Kidney (tissue), 13 donors: ENCODE measurements at regions not wholly inside any gene's neighbourhood (a gene's known extent, or its start where the extent isn't known, plus 50 kb on each side); places are given as distances from the start of the nearest gene placed in this dataset.

Experiments
- DNase-seq, 5 donors: peaks; one replicate each; pipeline ENCODE4 v3.0.0-alpha.2; 2013 to 2020
- FAIRE-seq: peaks from 2 replicates; lab custom pipeline; 2012; peaks lifted over from hg19 to GRCh38; lab: Jason Lieb, UNC
- H3K27ac ChIP-seq, 2 donors: one replicate each; pipeline ENCODE4 v1.7.0; 2013; ENCODE audit warnings: low read depth in 2 of 2, low read length in 2 of 2, inconsistent platforms in 1 of 2
- H3K27me3 ChIP-seq: one replicate; pipeline ENCODE4 v1.7.1; 2013; ENCODE audit warnings: low read length, inconsistent platforms; ENCODE audit not compliant: control insufficient read depth, insufficient read depth
- H3K36me3 ChIP-seq, 3 donors: one replicate each; pipeline versions ENCODE4 v1.7.0 to v1.7.1; 2013; ENCODE audit warnings: low read length in 3 of 3, control low read depth in 1 of 3, inconsistent platforms in 1 of 3; ENCODE audit not compliant: insufficient read depth in 3 of 3, control insufficient read depth in 2 of 3
- H3K4me1 ChIP-seq, 3 donors: one replicate each; pipeline versions ENCODE4 v1.7.0 to v1.7.1; 2013; ENCODE audit warnings: low read length in 3 of 3, inconsistent platforms in 1 of 3, low read depth in 1 of 3; ENCODE audit not compliant: control insufficient read depth in 2 of 3, insufficient read depth in 2 of 3
- H3K4me3 ChIP-seq, 3 donors: one replicate each; pipeline versions ENCODE4 v1.7.0 to v1.8.1; 2013; ENCODE audit warnings: low read length in 3 of 3, control low read depth in 1 of 3, inconsistent platforms in 1 of 3
- H3K9ac ChIP-seq, 3 donors: one replicate each; pipeline versions ENCODE4 v1.7.0 to v1.7.1; 2013; ENCODE audit warnings: low read length in 3 of 3, control low read depth in 1 of 3, inconsistent platforms in 1 of 3
- H3K9me3 ChIP-seq, 3 donors: one replicate each; pipeline versions ENCODE4 v1.7.0 to v1.7.1; 2013; ENCODE audit warnings: low read length in 3 of 3, control low read depth in 1 of 3, inconsistent platforms in 1 of 3; ENCODE audit not compliant: control insufficient read depth in 2 of 3, insufficient read depth in 1 of 3
- intact Hi-C: fragments of 100-400 bp; cut with DNase I; formaldehyde crosslinking; loops from one replicate; pipeline ENCODE4 v1.11.1; 2022
- TF ChIP-seq, protein P1 (sequence below): IDR thresholded peaks from 3 replicates; pipeline ENCODE4 v1.5.1; 2012; ENCODE audit warnings: mild to moderate bottlenecking, moderate library complexity, borderline replicate concordance; ENCODE audit not compliant: insufficient read depth; ENCODE audit errors: extremely low read depth
- donor health status: control.
- donor health status: control.
- donor health status: control.
- donor health status: control.
- donor health status: control.
- donor health status: DM: yes; HTN: yes; CAD: no.
- donor health status: Normal renal cell carcinoma (clear cell type).

DNA sequence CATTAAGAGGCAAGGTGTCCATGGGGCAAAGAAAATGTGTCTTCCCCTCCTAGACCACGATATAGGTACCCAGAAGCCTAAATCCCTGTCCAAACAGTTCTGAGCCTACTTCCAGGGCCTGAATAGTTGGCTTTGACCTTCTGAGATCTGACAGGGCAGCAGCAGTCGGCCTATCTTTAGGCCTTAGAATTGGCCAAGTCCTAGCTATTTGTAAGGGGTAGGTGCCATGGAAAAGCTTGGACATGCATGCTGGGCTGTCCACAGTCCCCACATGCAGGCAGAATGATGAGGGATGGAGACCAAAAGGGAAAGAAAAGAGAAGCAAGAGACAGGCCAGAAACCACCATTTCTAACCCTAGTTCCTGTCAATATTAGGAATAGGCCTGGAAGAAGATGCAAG lies 346.1 kb downstream of the ANXA1 start:
- Histone ChIP-seq H3K4me3 (no peak overlapping the region), H3K27ac (no peak overlapping the region), H3K9ac (no peak overlapping the region), H3K36me3 (no peaks in the 10 kb centered on the region), H3K4me1 (no peaks in the 10 kb centered on the region), H3K9me3 (peaks cover 0 to 10% (median 0%) of the 10 kb centered on the region in 3 donors), H3K27me3 (no peaks in the 10 kb centered on the region)
- DNase-seq, result no peak
- FAIRE-seq, result no peak
- TF ChIP-seq, protein P1, sequence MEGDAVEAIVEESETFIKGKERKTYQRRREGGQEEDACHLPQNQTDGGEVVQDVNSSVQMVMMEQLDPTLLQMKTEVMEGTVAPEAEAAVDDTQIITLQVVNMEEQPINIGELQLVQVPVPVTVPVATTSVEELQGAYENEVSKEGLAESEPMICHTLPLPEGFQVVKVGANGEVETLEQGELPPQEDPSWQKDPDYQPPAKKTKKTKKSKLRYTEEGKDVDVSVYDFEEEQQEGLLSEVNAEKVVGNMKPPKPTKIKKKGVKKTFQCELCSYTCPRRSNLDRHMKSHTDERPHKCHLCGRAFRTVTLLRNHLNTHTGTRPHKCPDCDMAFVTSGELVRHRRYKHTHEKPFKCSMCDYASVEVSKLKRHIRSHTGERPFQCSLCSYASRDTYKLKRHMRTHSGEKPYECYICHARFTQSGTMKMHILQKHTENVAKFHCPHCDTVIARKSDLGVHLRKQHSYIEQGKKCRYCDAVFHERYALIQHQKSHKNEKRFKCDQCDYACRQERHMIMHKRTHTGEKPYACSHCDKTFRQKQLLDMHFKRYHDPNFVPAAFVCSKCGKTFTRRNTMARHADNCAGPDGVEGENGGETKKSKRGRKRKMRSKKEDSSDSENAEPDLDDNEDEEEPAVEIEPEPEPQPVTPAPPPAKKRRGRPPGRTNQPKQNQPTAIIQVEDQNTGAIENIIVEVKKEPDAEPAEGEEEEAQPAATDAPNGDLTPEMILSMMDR, result no peak
- intact Hi-C loops, result no loop called here

DNA sequence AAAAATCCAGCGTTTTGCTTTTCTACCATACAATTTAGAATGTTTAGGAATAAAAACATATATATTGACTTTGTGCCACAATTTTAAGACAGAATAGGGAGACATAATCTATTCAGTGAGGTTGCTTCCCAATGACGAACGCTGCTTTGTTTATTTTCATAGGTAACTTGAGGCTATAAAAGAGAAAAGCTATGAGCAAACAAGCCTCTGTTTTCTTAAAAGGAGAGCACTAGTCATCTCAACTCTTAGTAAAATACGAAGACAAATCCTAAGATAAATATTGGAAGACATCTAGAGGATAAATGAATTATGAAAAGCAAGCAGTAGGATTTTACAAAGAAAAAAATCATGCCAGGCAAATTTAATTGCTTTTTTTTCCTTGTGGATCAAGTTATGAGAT lies 363.6 kb downstream of the ANXA1 start:
- intact Hi-C loops, result no loop called here
- H3K9me3 ChIP-seq, result no peaks in the 10 kb centered on the region
- no peak for DNase-seq
- no peaks in the 10 kb centered on the region for H3K4me1 ChIP-seq
- H3K9ac ChIP-seq, result no peak overlapping the region
- no peaks in the 10 kb centered on the region for H3K27me3 ChIP-seq
- H3K4me3 ChIP-seq, result no peak overlapping the region
- FAIRE-seq, result no peak
- no peaks in the 10 kb centered on the region for H3K36me3 ChIP-seq
- TF ChIP-seq, protein P1, result no peak
- no peak overlapping the region for H3K27ac ChIP-seq

DNA sequence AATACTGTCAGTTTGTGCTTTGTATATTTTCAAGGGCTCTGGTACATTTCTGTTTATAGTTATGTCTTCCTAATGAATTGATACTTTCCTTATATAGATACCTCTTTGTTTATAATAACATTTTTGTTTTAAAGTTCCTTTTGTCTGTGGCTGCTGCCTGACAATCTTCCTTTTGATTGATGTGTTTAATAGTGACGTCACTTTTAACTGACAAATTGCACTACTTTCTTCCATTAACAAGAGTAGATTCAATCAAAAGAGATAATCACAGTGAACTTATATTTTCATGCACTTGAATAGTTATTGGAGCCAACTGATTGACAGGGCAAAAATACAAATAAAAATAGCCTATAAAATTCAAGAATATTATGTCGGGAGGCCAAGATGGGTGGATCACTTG lies 371.7 kb downstream of the ANXA1 start:
- H3K4me3 ChIP-seq, result no peak overlapping the region
- intact Hi-C loops, result no loop called here
- H3K27ac ChIP-seq, result no peak overlapping the region
- no peak for DNase-seq
- no peaks in the 10 kb centered on the region for H3K36me3 ChIP-seq
- H3K9me3 ChIP-seq, result no peaks in the 10 kb centered on the region
- FAIRE-seq, result no peak
- H3K27me3 ChIP-seq, result no peaks in the 10 kb centered on the region
- H3K4me1 ChIP-seq, result no peaks in the 10 kb centered on the region
- TF ChIP-seq, protein P1, result no peak
- no peak overlapping the region for H3K9ac ChIP-seq

DNA sequence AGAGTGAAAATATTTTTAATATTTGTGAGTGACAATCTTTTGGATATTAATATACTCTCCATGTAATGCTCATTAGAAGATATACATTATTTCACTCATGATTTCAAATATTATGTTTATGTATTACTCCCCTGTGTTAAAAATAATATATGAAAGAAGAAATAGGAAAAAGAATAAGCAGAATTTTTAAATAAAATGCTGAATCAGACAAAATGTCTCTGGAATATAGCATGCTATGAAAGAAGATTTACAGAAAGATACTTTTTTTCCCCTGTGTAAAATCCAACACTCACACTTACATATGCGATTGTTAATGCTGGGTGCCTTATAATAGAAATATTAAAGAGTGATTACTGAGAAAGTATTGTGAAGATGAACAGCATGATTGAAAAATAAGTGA lies 373.7 kb downstream of the ANXA1 start:
- no peak overlapping the region for H3K4me3 ChIP-seq
- no peak for FAIRE-seq

More for the DNA sequence above, 373.7 kb downstream of the ANXA1 start:
- Histone ChIP-seq H3K27me3 (no peaks in the 10 kb centered on the region), H3K9ac (no peak overlapping the region), H3K9me3 (no peaks in the 10 kb centered on the region), H3K27ac (no peak overlapping the region), H3K4me1 (no peaks in the 10 kb centered on the region), H3K36me3 (no peaks in the 10 kb centered on the region)
- intact Hi-C loops, result no loop called here
- DNase-seq, result no peak
- TF ChIP-seq, protein P1, result no peak
